PFSK-1 (cell line): ENCODE measurements at regions not wholly inside any gene's neighbourhood (a gene's known extent, or its start where the extent isn't known, plus 50 kb on each side); places are given as distances from the start of the nearest gene placed in this dataset.

Source experiments
- FOXP2 ChIP-seq: optimal IDR thresholded peaks from 2 replicates; pipeline ENCODE3; 2011; ENCODE audit warnings: borderline replicate concordance, control low read depth, inconsistent platforms; ENCODE audit not compliant: insufficient read depth; ENCODE audit errors: extremely low read length, extremely low read depth
- POLR2AphosphoS5 ChIP-seq: IDR thresholded peaks from 2 replicates; pipeline ENCODE4 v1.6.1; 2012; ENCODE audit warnings: low read depth, mild to moderate bottlenecking, control low read depth, low read length, moderate library complexity
- SIN3A ChIP-seq: IDR thresholded peaks from 2 replicates; pipeline ENCODE4 v1.6.1; 2012; ENCODE audit warnings: mild to moderate bottlenecking, low read length, moderate library complexity, borderline replicate concordance; ENCODE audit not compliant: insufficient read depth
- TAF1 ChIP-seq: IDR thresholded peaks from 2 replicates; pipeline ENCODE4 v1.6.1; 2012; ENCODE audit warnings: low read length, control low read depth, borderline replicate concordance; ENCODE audit not compliant: insufficient read depth
- TF ChIP-seq, protein P1 (sequence below), 2 experiments: IDR thresholded peaks; 2 replicates each; pipeline versions ENCODE4 v1.6.1 to v1.8.0; 2011 to 2012; ENCODE audit warnings: low read depth in 2 of 2, low read length in 2 of 2, control low read depth in 1 of 2, inconsistent platforms in 1 of 2, mild to moderate bottlenecking in 1 of 2, moderate library complexity in 1 of 2; ENCODE audit not compliant: insufficient read depth in 1 of 2

DNA sequence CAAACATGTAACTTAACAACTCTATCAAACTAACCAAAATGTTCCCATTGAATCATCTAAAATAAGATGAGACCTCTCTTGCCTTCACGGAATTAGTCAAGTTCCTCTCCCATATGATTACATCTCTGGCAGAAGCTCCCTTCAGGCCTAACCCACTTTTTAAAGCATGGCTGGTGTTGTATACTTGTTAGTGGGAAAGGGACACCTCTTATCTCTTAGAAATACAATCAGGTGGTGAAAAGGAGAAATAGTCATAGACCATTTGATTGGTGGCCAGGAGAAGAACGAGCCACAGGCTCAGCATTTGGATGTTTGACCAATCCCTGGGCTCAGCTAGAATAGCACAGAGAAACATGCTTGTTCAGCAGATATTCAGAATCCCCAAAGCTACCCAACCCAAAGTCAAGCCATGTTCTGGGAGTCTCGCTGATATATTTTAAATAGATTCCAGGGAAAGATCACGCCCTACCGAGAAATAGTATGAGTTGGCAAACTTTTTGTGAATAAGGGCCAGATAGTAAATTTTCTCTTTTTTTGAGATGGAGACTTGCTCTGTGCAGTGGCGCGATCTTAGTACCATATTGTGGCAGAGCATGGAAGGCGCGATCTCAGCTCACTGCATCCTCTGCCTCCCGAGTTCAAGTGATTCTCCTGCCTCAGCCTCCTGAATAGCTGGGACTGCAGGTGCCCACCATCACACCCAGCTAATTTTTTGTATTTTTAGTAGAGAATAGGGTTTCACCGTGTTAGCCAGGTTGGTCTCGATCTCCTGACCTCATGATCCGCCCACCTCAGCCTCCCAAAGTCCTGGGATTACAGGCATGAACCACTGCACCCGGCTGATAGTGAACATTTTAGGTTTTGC is 126.3 kb upstream of the MYLIP start:
- TF ChIP-seq FOXP2 = no peak
- no peak for TF ChIP-seq POLR2AphosphoS5
- TF ChIP-seq, protein P1, sequence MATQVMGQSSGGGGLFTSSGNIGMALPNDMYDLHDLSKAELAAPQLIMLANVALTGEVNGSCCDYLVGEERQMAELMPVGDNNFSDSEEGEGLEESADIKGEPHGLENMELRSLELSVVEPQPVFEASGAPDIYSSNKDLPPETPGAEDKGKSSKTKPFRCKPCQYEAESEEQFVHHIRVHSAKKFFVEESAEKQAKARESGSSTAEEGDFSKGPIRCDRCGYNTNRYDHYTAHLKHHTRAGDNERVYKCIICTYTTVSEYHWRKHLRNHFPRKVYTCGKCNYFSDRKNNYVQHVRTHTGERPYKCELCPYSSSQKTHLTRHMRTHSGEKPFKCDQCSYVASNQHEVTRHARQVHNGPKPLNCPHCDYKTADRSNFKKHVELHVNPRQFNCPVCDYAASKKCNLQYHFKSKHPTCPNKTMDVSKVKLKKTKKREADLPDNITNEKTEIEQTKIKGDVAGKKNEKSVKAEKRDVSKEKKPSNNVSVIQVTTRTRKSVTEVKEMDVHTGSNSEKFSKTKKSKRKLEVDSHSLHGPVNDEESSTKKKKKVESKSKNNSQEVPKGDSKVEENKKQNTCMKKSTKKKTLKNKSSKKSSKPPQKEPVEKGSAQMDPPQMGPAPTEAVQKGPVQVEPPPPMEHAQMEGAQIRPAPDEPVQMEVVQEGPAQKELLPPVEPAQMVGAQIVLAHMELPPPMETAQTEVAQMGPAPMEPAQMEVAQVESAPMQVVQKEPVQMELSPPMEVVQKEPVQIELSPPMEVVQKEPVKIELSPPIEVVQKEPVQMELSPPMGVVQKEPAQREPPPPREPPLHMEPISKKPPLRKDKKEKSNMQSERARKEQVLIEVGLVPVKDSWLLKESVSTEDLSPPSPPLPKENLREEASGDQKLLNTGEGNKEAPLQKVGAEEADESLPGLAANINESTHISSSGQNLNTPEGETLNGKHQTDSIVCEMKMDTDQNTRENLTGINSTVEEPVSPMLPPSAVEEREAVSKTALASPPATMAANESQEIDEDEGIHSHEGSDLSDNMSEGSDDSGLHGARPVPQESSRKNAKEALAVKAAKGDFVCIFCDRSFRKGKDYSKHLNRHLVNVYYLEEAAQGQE (IDR thresholded peaks at IDR 0.05; ENCODE audit: insufficient read depth in 1 of 2, low read depth in 2 of 2, low read length in 2 of 2) = no peak
- TF ChIP-seq SIN3A = no peak
- TF ChIP-seq TAF1 = no peak
